ENCODE measurements at regions not wholly inside any gene's neighbourhood (a gene's known extent, or its start where the extent isn't known, plus 50 kb on each side); places are given as distances from the start of the nearest gene placed in this dataset.

GRCh38 chr10:118522791-118523498, 72.5 kb downstream of the PRLHR start:
- peaks cover 0 to 10% of the 10 kb centered on the region in 2 donors for H3K9me3 ChIP-seq
- DNase-seq (no peak), ATAC-seq (no peak)
- H3K27ac ChIP-seq = no peak overlapping the region
- H3K27me3 ChIP-seq = peaks cover 0 to 5% of the 10 kb centered on the region in 2 donors
- no peaks in the 10 kb centered on the region for H3K36me3 ChIP-seq
- H3K4me1 ChIP-seq = no peaks in the 10 kb centered on the region
- TF ChIP-seq CTCF (IDR thresholded peaks at IDR 0.05) = no peak
- no peak overlapping the region for H3K4me3 ChIP-seq
- intact Hi-C loops (cut with DNase I) = no loop called here

GRCh38 chr10:118521415-118522117, 73.9 kb downstream of the PRLHR start:
- DNase-seq (no peak), ATAC-seq (no peak)
- H3K4me3 ChIP-seq = no peak overlapping the region
- no peak for TF ChIP-seq CTCF (IDR thresholded peaks at IDR 0.05)
- no peaks in the 10 kb centered on the region for H3K4me1 ChIP-seq
- H3K36me3 ChIP-seq = no peaks in the 10 kb centered on the region
- intact Hi-C loops (cut with DNase I) = no loop called here
- H3K27ac ChIP-seq = no peak overlapping the region
- peaks cover 0 to 15% of the 10 kb centered on the region in 2 donors for H3K9me3 ChIP-seq
- peaks cover 0 to 5% of the 10 kb centered on the region in 2 donors for H3K27me3 ChIP-seq

GRCh38 chr10:118520116-118520742, 75.2 kb downstream of the PRLHR start:
- H3K4me1 ChIP-seq = no peaks in the 10 kb centered on the region
- H3K27ac ChIP-seq = no peak overlapping the region
- no peaks in the 10 kb centered on the region for H3K36me3 ChIP-seq
- H3K9me3 ChIP-seq = peaks cover 0 to 15% of the 10 kb centered on the region in 2 donors
- TF ChIP-seq CTCF (IDR thresholded peaks at IDR 0.05) = no peak
- ATAC-seq (no peak), DNase-seq (no peak)
- H3K27me3 ChIP-seq = no peaks in the 10 kb centered on the region
- no peak overlapping the region for H3K4me3 ChIP-seq
- intact Hi-C loops (cut with DNase I) = no loop called here

GRCh38 chr10:118518095-118518494, 77.4 kb downstream of the PRLHR start:
- no peak for ATAC-seq
- H3K27me3 ChIP-seq = no peaks in the 10 kb centered on the region
- no peak overlapping the region for H3K27ac ChIP-seq
- intact Hi-C loops (cut with DNase I) = no loop called here
- H3K36me3 ChIP-seq = no peaks in the 10 kb centered on the region
- peaks cover 0 to 15% of the 10 kb centered on the region in 2 donors for H3K9me3 ChIP-seq
- H3K4me3 ChIP-seq = no peak overlapping the region
- H3K4me1 ChIP-seq = no peaks in the 10 kb centered on the region
- TF ChIP-seq CTCF (IDR thresholded peaks at IDR 0.05) = no peak
- no peak for DNase-seq

- no peaks in the 10 kb centered on the region for H3K4me1 ChIP-seq
- no peak for ATAC-seq
- no peaks in the 10 kb centered on the region for H3K36me3 ChIP-seq
- no peak overlapping the region for H3K27ac ChIP-seq
- TF ChIP-seq CTCF (IDR thresholded peaks at IDR 0.05) = no peak
- no peaks in the 10 kb centered on the region for H3K27me3 ChIP-seq
- no peak overlapping the region for H3K4me3 ChIP-seq
- H3K9me3 ChIP-seq = peaks cover 0 to 15% of the 10 kb centered on the region in 2 donors
- intact Hi-C loops (cut with DNase I) = no loop called here
- no peak for DNase-seq
Observed at GRCh38 chr10:118516716-118517115, 78.7 kb downstream of the PRLHR start.
